DND-41 (cell line): ENCODE measurements at regions not wholly inside any gene's neighbourhood (a gene's known extent, or its start where the extent isn't known, plus 50 kb on each side); places are given as distances from the start of the nearest gene placed in this dataset.

Experiments used
- EZH2 ChIP-seq: IDR thresholded peaks from 3 replicates; pipeline ENCODE4 v1.6.1; 2012; ENCODE audit warnings: borderline replicate concordance, low read depth, mild to moderate bottlenecking, moderate library complexity, low read length, inconsistent platforms; ENCODE audit not compliant: severe bottlenecking
- TF ChIP-seq, protein P1 (sequence below): IDR thresholded peaks from 2 replicates; pipeline ENCODE4 v1.5.1; 2012; ENCODE audit warnings: borderline replicate concordance, low read length, moderate library complexity, mild to moderate bottlenecking; ENCODE audit not compliant: poor library complexity, severe bottlenecking; ENCODE audit errors: extremely low read depth

DNA sequence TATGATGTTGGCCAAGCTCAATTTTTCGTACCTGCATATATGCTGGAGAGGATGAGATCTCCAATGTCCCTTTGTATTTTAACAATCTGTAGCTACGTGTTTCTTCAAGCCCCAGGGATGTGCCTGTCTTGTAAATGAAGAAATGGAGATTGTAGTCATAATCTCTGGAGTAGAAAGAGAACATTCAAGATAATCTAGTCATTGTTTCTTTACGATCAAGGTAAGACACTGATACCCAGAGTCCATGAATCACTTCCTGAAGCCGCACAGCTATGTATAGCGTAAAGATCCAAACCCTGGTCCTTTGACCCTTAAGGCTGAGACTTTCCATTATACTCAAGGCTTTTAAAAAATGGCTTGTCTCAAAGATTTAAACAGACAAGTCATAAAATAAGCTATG is 205.5 kb downstream of the HS3ST3B1 start:
- TF ChIP-seq, protein P1, sequence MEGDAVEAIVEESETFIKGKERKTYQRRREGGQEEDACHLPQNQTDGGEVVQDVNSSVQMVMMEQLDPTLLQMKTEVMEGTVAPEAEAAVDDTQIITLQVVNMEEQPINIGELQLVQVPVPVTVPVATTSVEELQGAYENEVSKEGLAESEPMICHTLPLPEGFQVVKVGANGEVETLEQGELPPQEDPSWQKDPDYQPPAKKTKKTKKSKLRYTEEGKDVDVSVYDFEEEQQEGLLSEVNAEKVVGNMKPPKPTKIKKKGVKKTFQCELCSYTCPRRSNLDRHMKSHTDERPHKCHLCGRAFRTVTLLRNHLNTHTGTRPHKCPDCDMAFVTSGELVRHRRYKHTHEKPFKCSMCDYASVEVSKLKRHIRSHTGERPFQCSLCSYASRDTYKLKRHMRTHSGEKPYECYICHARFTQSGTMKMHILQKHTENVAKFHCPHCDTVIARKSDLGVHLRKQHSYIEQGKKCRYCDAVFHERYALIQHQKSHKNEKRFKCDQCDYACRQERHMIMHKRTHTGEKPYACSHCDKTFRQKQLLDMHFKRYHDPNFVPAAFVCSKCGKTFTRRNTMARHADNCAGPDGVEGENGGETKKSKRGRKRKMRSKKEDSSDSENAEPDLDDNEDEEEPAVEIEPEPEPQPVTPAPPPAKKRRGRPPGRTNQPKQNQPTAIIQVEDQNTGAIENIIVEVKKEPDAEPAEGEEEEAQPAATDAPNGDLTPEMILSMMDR, result no peak
- TF ChIP-seq EZH2, result no peak
